ENCODE measurements at regions not wholly inside any gene's neighbourhood (a gene's known extent, or its start where the extent isn't known, plus 50 kb on each side); places are given as distances from the start of the nearest gene placed in this dataset.

- no peak for ATAC-seq
- intact Hi-C loops (cut with micrococcal nuclease): no loop called here
- DNase-seq: no peak
Observed at GRCh38 chr7:42432644-42433043, 195.6 kb upstream of the GLI3 start.

DNA sequence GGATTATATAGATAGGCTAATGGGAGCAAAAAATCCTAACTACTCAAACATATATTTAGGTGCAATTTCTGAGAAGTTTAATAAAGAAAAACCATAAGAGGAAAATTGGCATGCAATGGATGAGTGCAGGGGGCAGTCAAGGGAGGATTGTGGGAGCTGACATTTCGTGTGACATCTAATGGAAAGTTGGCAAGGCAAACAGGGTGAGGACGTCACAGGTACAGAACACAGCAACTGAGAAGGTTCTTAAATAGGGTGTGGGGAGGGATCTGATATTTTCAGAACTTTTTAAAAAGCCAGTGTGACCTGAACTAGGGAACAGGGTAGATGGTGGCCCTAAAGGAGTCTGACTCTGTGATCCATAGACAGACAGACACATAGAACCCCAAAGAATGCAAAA lies 194.9 kb upstream of the GLI3 start:
- no peak for DNase-seq
- no peak for ATAC-seq
- intact Hi-C loops (cut with micrococcal nuclease): no loop called here

DNA sequence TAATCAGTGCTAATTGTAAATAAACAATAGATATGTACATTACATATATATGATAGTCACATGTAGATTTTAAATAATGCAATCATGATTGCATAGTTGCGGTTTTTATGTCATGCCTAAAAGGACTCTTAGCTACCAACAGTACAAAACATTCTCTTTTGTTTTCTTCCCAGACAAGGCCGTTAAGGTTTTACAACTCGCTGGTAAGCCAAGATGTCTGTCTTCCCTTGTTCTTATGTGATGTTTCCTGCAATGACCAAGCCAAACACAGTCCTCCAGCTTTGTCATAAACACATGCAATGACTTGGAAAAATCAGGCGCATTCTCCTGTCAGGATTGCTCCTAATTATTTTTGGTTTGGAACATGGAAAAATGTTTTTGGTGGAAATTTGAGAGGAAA lies 192.3 kb upstream of the GLI3 start:
- DNase-seq (no peak), ATAC-seq (no peak)
- intact Hi-C loops (cut with micrococcal nuclease): no loop called here

DNA sequence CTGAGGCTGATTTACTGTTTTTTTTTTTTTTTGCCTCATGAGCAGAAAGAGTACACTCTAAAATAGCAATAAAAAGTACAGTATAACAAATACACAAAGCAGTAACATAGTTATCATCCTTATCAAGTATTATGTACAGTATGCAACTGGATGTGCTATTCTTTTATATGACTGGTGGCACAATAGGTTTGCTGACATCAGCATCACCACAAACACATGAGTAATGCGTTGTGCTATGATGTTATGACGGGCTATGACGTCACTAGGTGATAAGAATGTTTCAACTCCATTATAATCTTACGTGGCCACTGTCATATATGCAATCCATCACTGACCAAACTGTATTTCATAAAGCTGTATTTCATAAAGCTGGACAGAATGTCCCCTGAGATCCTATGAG lies 189.2 kb upstream of the GLI3 start:
- DNase-seq (no peak), ATAC-seq (no peak)
- intact Hi-C loops (cut with micrococcal nuclease): no loop called here

- intact Hi-C loops (cut with micrococcal nuclease): no loop called here
- no peak for ATAC-seq
- no peak for DNase-seq
Observed at GRCh38 chr7:42414941-42415505, 178.0 kb upstream of the GLI3 start.

GRCh38 chr7:42414028-42414427 lies 177.0 kb upstream of the GLI3 start:
- intact Hi-C loops (cut with micrococcal nuclease): no loop called here
- ATAC-seq (no peak), DNase-seq (no peak)

- ATAC-seq: no peak
- DNase-seq: no peak
- intact Hi-C loops (cut with micrococcal nuclease): no loop called here
Observed at GRCh38 chr7:42409296-42409695, 172.3 kb upstream of the GLI3 start.

- ATAC-seq (peak; percentile 17), DNase-seq (no peak)
- intact Hi-C loops (cut with micrococcal nuclease): no loop called here
Observed at GRCh38 chr7:42407833-42408232, 170.8 kb upstream of the GLI3 start.

DNA sequence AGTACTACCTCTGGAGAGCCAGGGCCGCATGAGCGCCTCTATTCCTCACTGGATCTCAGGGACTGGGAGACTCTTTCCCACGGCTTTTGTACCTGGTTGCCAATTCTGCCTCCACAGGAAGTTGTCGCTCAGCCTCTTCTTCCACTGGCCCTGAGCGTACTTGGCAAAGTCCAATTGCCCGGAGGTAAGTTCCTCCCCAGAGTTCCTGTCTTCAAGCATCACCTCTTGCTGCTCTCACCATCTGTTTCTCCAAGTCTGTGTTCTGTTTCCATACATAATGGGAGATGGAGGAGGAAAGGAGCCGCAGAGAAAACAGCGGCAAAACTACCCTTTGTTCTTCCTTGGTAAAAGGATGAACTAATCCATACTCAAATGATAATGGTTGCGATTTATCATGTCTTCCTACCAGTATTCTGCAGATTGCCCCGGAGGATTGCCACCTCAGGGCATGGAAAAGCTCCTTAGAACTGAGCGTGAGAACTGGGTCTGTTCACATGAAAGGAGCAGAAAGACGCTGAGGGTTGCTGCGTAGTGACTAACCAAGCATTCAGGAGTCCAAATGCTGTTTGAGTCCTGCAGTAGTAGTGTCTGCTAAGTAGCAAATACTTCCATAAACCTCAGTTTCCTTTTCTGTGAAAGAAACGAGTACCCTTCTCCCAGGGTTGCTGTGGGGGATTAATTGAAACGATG lies 170.2 kb upstream of the GLI3 start:
- intact Hi-C loops (cut with micrococcal nuclease): no loop called here
- DNase-seq (no peak), ATAC-seq (no peak)

DNA sequence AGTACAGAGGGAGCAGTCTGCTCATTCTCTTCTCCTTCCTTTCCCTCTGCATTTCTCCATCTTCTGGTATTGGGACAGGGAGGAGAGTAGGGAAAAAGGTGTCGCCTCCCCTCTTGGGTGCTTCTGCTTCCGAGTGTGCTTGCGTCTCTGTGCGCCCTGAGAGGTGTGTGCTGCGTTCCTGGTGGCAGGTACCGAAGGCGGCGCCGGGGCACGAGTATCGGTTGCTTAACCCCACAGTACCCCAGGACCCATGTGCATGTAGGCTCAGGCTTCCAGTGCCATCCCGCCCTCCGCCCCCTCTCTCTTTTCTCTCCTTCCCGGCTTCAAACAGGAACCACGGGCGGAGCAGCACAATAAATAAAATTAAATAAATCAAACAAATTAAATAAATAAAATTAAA lies 169.3 kb upstream of the GLI3 start:
- ATAC-seq (no peak), DNase-seq (no peak)
- intact Hi-C loops (cut with micrococcal nuclease): no loop called here

- intact Hi-C loops (cut with micrococcal nuclease): no loop called here
- no peak for ATAC-seq
- DNase-seq: no peak
Observed at GRCh38 chr7:42405782-42406181, 168.8 kb upstream of the GLI3 start.

DNA sequence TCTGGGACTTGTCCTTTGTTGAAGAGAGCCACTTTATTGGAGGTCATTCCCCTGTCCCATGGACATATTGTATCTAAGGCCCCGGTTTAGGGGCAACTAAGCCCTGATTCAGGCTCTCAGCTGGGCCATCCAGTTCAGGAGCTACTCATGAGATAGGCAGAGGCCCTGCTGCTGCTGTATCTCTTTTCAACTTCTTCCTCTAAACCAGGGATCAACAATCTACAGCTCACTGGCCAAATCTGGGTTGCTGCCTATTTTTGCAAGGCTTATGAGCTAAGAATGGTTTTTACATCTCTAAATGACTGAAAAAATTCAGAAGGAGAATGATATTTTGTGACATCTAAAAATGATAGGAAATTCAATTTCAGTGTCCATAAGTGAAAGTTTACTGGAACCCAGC lies 166.8 kb upstream of the GLI3 start:
- ATAC-seq: no peak
- DNase-seq: no peak
- intact Hi-C loops (cut with micrococcal nuclease): no loop called here

GRCh38 chr7:42400961-42401360 lies 164.0 kb upstream of the GLI3 start:
- DNase-seq (no peak), ATAC-seq (no peak)
- intact Hi-C loops (cut with micrococcal nuclease): no loop called here

DNA sequence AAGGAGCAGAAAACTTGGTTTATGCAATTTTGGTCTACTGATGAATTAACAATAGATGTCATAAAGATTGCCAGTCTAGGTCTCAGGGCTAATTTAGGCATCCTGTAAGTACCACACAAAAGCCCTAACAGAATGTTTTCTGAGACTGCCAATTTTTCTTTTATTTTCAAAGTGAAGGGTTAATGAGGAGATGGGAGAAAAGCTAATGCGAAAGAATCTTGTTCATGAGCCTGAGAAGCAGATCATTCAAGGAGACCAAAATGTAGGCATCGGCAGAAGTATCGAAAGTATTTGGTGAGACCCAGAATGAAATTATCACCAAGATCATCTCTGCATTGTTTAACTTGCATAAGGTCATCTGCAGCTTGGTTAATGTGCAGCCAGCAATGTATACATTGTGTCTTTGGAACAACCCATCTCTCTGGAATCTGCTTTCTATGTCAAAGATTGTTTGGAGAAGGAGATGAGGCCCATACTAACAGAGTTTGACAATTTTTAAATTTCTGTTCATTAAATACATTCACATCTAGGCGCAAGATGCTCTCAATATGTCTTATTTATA lies 163.3 kb upstream of the GLI3 start:
- DNase-seq (no peak), ATAC-seq (no peak)
- intact Hi-C loops (cut with micrococcal nuclease): no loop called here

DNA sequence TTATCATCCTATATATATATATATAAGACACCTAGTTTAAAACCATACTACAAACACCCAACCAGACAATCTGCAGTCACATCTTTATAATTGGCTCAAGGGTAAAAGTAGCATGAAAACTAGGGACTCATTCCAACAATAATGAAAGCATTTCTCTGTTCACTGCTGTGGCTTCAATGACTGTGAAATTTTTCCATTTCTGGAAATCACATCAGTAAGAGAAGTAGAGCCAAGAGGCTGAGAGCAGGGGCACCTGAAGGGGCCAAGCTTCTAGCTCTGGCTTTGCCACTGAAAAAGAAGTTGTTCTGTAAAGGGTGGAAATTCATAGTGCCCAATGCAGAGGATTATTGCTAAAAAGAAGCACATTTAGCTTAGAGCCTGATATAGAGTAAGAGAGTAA lies 158.6 kb upstream of the GLI3 start:
- no peak for DNase-seq
- ATAC-seq: no peak
- intact Hi-C loops (cut with micrococcal nuclease): no loop called here

DNA sequence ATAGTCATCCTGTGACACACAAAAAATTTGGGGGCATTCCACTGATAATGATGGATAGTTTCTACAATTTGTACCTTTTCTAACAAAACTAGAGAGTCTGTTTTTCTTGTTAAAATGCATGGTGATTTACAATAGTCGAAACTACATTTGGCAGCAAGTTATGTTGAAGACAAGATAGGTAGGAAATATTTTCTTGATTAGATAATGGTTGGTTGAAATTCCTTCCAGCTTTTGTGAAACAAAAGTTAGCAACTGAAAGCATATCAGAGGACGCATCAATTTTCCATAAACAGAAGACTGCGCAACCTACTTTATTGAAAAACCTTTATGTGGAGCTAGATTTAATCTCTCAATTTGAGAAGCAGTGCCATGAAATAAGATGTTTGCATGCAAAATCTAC lies 155.8 kb upstream of the GLI3 start:
- intact Hi-C loops (cut with micrococcal nuclease): no loop called here
- ATAC-seq: no peak
- no peak for DNase-seq

GRCh38 chr7:42389697-42390096 lies 152.7 kb upstream of the GLI3 start:
- intact Hi-C loops (cut with micrococcal nuclease): no loop called here
- no peak for ATAC-seq
- no peak for DNase-seq

GRCh38 chr7:42385912-42386311 lies 148.9 kb upstream of the GLI3 start:
- no peak for DNase-seq
- intact Hi-C loops (cut with micrococcal nuclease): no loop called here
- ATAC-seq: no peak

DNA sequence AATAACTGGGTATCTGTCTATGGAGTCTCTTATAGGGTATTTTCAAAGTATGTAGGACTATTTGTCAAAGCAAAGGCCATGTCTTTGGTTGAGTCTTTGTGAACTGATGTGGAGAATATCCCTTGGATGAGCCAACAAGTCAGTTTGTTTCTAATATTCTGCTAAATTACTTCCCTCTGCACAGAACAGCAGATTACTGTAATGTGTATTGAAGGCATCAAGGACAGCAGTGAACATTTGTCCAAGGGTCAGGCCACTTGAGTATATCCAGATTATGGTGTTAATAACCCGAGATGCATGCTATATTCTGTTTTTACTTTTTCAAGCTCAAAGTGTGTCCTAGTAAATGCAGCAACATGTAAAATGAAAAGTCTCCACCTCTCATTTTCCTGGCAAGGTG lies 144.2 kb upstream of the GLI3 start:
- no peak for ATAC-seq
- intact Hi-C loops (cut with micrococcal nuclease): no loop called here
- DNase-seq: no peak

DNA sequence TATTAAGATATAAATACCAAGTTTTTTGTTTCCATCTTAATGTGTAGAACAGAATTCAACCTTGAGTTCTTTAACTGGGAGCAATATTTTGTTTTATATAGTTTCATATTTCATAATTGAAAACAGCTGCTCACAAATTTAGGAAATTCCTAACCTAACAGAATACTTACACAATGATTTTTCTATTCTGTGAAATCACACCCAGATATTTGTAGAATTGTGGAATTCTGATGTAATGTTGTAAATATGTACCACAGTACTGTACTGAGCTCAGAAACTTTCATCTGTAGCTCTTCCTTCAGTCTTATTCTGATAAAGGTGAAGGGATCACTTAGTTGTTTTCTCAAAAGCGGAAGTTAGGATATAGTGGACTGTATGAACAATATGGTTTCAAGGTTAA lies 143.4 kb upstream of the GLI3 start:
- ATAC-seq: peak; percentile 23
- no peak for DNase-seq
- intact Hi-C loops (cut with micrococcal nuclease): no loop called here

- intact Hi-C loops (cut with micrococcal nuclease): no loop called here
- DNase-seq (no peak), ATAC-seq (no peak)
Observed at GRCh38 chr7:42378149-42378548, 141.1 kb upstream of the GLI3 start.

Measured in left ventricle myocardium superior (tissue), 1 donor.